HG03571 (cell line): ENCODE measurements at regions not wholly inside any gene's neighbourhood (a gene's known extent, or its start where the extent isn't known, plus 50 kb on each side); places are given as distances from the start of the nearest gene placed in this dataset.

ENCODE experiments used
- ATAC-seq: cut with Tn5 transposase; IDR thresholded peaks from one replicate; pipeline ENCODE4 v1.9.1; 2021; ENCODE audit not compliant: unreplicated experiment

- no peak for ATAC-seq
These were observed 56.0 kb downstream of the EN1 start for GRCh38 chr2:118791483-118791882.

GRCh38 chr2:118786746-118787145, 60.7 kb downstream of the EN1 start:
- ATAC-seq, result no peak

GRCh38 chr2:118784860-118785259, 62.6 kb downstream of the EN1 start:
- no peak for ATAC-seq

GRCh38 chr2:118779362-118779761, 68.1 kb downstream of the EN1 start:
- ATAC-seq, result no peak

- ATAC-seq, result no peak
These were observed 72.9 kb downstream of the EN1 start for GRCh38 chr2:118774458-118775133.

- ATAC-seq, result no peak
These were observed 73.6 kb downstream of the EN1 start for GRCh38 chr2:118773826-118774225.

- no peak for ATAC-seq
These were observed 74.8 kb downstream of the EN1 start for GRCh38 chr2:118772487-118773200.

GRCh38 chr2:118769707-118770400, 77.6 kb downstream of the EN1 start:
- ATAC-seq, result no peak

- no peak for ATAC-seq
These were observed 80.6 kb downstream of the EN1 start for GRCh38 chr2:118766871-118767270.

GRCh38 chr2:118764855-118765254, 82.6 kb downstream of the EN1 start:
- no peak for ATAC-seq

- no peak for ATAC-seq
These were observed 83.7 kb downstream of the EN1 start for GRCh38 chr2:118763797-118764196.

- no peak for ATAC-seq
These were observed 85.2 kb downstream of the EN1 start for GRCh38 chr2:118762290-118762689.

GRCh38 chr2:118761771-118762170, 85.7 kb downstream of the EN1 start:
- ATAC-seq, result no peak

- no peak for ATAC-seq
These were observed 91.5 kb downstream of the EN1 start for GRCh38 chr2:118755901-118756300.

- ATAC-seq, result no peak
These were observed 92.1 kb downstream of the EN1 start for GRCh38 chr2:118755384-118755783.

- ATAC-seq, result no peak
These were observed 94.6 kb downstream of the EN1 start for GRCh38 chr2:118752762-118753429.

- no peak for ATAC-seq
These were observed 96.4 kb downstream of the EN1 start for GRCh38 chr2:118750959-118751565.

- no peak for ATAC-seq
These were observed 99.1 kb downstream of the EN1 start for GRCh38 chr2:118748245-118748885.

- ATAC-seq, result no peak
These were observed 99.8 kb downstream of the EN1 start for GRCh38 chr2:118747637-118748036.

- no peak for ATAC-seq
These were observed 100.4 kb downstream of the EN1 start for GRCh38 chr2:118747066-118747465.
